Kidney (tissue), 13 donors: ENCODE measurements at regions not wholly inside any gene's neighbourhood (a gene's known extent, or its start where the extent isn't known, plus 50 kb on each side); places are given as distances from the start of the nearest gene placed in this dataset.

Experiments
- DNase-seq, 5 donors: peaks; one replicate each; pipeline ENCODE4 v3.0.0-alpha.2; 2013 to 2020
- FAIRE-seq: peaks from 2 replicates; lab custom pipeline; 2012; peaks lifted over from hg19 to GRCh38; lab: Jason Lieb, UNC
- H3K27ac ChIP-seq, 2 donors: one replicate each; pipeline ENCODE4 v1.7.0; 2013; ENCODE audit warnings: low read depth in 2 of 2, low read length in 2 of 2, inconsistent platforms in 1 of 2
- H3K27me3 ChIP-seq: one replicate; pipeline ENCODE4 v1.7.1; 2013; ENCODE audit warnings: low read length, inconsistent platforms; ENCODE audit not compliant: control insufficient read depth, insufficient read depth
- H3K36me3 ChIP-seq, 3 donors: one replicate each; pipeline versions ENCODE4 v1.7.0 to v1.7.1; 2013; ENCODE audit warnings: low read length in 3 of 3, control low read depth in 1 of 3, inconsistent platforms in 1 of 3; ENCODE audit not compliant: insufficient read depth in 3 of 3, control insufficient read depth in 2 of 3
- H3K4me1 ChIP-seq, 3 donors: one replicate each; pipeline versions ENCODE4 v1.7.0 to v1.7.1; 2013; ENCODE audit warnings: low read length in 3 of 3, inconsistent platforms in 1 of 3, low read depth in 1 of 3; ENCODE audit not compliant: control insufficient read depth in 2 of 3, insufficient read depth in 2 of 3
- H3K4me3 ChIP-seq, 3 donors: one replicate each; pipeline versions ENCODE4 v1.7.0 to v1.8.1; 2013; ENCODE audit warnings: low read length in 3 of 3, control low read depth in 1 of 3, inconsistent platforms in 1 of 3
- H3K9ac ChIP-seq, 3 donors: one replicate each; pipeline versions ENCODE4 v1.7.0 to v1.7.1; 2013; ENCODE audit warnings: low read length in 3 of 3, control low read depth in 1 of 3, inconsistent platforms in 1 of 3
- H3K9me3 ChIP-seq, 3 donors: one replicate each; pipeline versions ENCODE4 v1.7.0 to v1.7.1; 2013; ENCODE audit warnings: low read length in 3 of 3, control low read depth in 1 of 3, inconsistent platforms in 1 of 3; ENCODE audit not compliant: control insufficient read depth in 2 of 3, insufficient read depth in 1 of 3
- CTCF ChIP-seq: IDR thresholded peaks from 3 replicates; pipeline ENCODE4 v1.5.1; 2012; ENCODE audit warnings: mild to moderate bottlenecking, moderate library complexity, borderline replicate concordance; ENCODE audit not compliant: insufficient read depth; ENCODE audit errors: extremely low read depth
- intact Hi-C: fragments of 100-400 bp; cut with DNase I; formaldehyde crosslinking; loops from one replicate; pipeline ENCODE4 v1.11.1; 2022
- donor health status: control.
- donor health status: control.
- donor health status: control.
- donor health status: control.
- donor health status: control.
- donor health status: DM: yes; HTN: yes; CAD: no.
- donor health status: Normal renal cell carcinoma (clear cell type).

GRCh38 chr2:62407401-62407800, 98.6 kb downstream of the TMEM17 start:
- Histone ChIP-seq H3K9me3 (no peaks in the 10 kb centered on the region), H3K4me3 (no peak overlapping the region), H3K27me3 (no peaks in the 10 kb centered on the region), H3K9ac (no peak overlapping the region), H3K36me3 (no peaks in the 10 kb centered on the region), H3K4me1 (peaks cover 0 to 35% (median 30%) of the 10 kb centered on the region in 3 donors), H3K27ac (peak overlapping the region in 1 of 2 donors; percentile 2)
- FAIRE-seq (no peak), DNase-seq (no peak)
- intact Hi-C loops: no loop called here
- no peak for TF ChIP-seq CTCF

GRCh38 chr2:62406573-62407043, 99.4 kb downstream of the TMEM17 start:
- H3K4me3 ChIP-seq: no peak overlapping the region
- DNase-seq (peak in 2 of 5 donors; percentile 14 to 25), FAIRE-seq (no peak)
- TF ChIP-seq CTCF: no peak
- H3K27ac ChIP-seq: peak overlapping the region in 1 of 2 donors; percentile 2
- H3K9ac ChIP-seq: no peak overlapping the region
- H3K36me3 ChIP-seq: no peaks in the 10 kb centered on the region
- peaks cover 0 to 31% (median 26%) of the 10 kb centered on the region in 3 donors for H3K4me1 ChIP-seq
- no peaks in the 10 kb centered on the region for H3K27me3 ChIP-seq
- H3K9me3 ChIP-seq: no peaks in the 10 kb centered on the region
- intact Hi-C loops: no loop called here

GRCh38 chr2:62404913-62405312, 101.1 kb downstream of the TMEM17 start:
- no peak for FAIRE-seq

More at GRCh38 chr2:62404913-62405312, 101.1 kb downstream of the TMEM17 start:
- no peak overlapping the region for H3K27ac ChIP-seq
- no peaks in the 10 kb centered on the region for H3K9me3 ChIP-seq
- H3K4me1 ChIP-seq: peaks cover 0 to 21% (median 21%) of the 10 kb centered on the region in 3 donors
- no peak overlapping the region for H3K9ac ChIP-seq
- no peak overlapping the region for H3K4me3 ChIP-seq
- H3K27me3 ChIP-seq: no peaks in the 10 kb centered on the region
- no peak for TF ChIP-seq CTCF
- H3K36me3 ChIP-seq: no peaks in the 10 kb centered on the region
- no peak for DNase-seq
- intact Hi-C loops: no loop called here
